ENCODE measurements at regions not wholly inside any gene's neighbourhood (a gene's known extent, or its start where the extent isn't known, plus 50 kb on each side); places are given as distances from the start of the nearest gene placed in this dataset.

DNA sequence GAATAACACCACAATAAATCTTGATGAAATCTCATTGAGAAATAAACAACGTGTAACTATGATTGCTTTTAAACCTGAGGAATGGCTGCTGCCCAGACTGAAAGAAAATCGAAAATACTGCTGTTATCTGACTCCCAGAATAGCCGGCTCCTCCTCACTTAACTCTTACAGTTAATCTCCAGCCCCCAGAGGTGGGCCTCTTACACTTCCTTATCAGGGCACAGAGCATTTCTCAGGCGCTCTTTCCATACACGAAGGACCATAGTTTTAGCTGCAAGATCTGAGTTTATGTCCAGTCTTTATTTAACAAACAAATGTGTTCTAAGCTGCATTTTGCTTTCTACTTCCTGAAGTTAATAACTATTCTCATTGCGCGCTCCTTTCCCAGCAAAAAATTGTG, 206.9 kb downstream of the MAP2K4 start:
- TF ChIP-seq TARDBP (IDR thresholded peaks at IDR 0.05) = no peak
- TF ChIP-seq FOXM1 (IDR thresholded peaks at IDR 0.05; ENCODE audit: borderline replicate concordance) = no peak
- no peak for TF ChIP-seq LEF1 (IDR thresholded peaks at IDR 0.05; ENCODE audit: borderline replicate concordance)
- no peak for TF ChIP-seq NFRKB (IDR thresholded peaks at IDR 0.05)
- TF ChIP-seq FOXK2 (IDR thresholded peaks at IDR 0.05) = no peak
- TF ChIP-seq BHLHE40 (IDR thresholded peaks at IDR 0.05; ENCODE audit: borderline replicate concordance) = no peak
- TF ChIP-seq ZNF384 (IDR thresholded peaks at IDR 0.05) = no peak
